ENCODE measurements at regions not wholly inside any gene's neighbourhood (a gene's known extent, or its start where the extent isn't known, plus 50 kb on each side); places are given as distances from the start of the nearest gene placed in this dataset.

GRCh38 chr5:167160388-167160787, 1131.1 kb upstream of the WWC1 start:
- no peak for TF ChIP-seq CTCF (IDR thresholded peaks at IDR 0.05)

- TF ChIP-seq CTCF (IDR thresholded peaks at IDR 0.05), result no peak
Measured at GRCh38 chr5:167166696-167167095, 1124.7 kb upstream of the WWC1 start.

- TF ChIP-seq CTCF (IDR thresholded peaks at IDR 0.05), result no peak
Measured at GRCh38 chr5:167167191-167167795, 1124.2 kb upstream of the WWC1 start.

GRCh38 chr5:167168971-167169370, 1122.5 kb upstream of the WWC1 start:
- no peak for TF ChIP-seq CTCF (IDR thresholded peaks at IDR 0.05)

GRCh38 chr5:167171056-167171455, 1120.4 kb upstream of the WWC1 start:
- no peak for TF ChIP-seq CTCF (IDR thresholded peaks at IDR 0.05)

GRCh38 chr5:167177736-167178135, 1113.7 kb upstream of the WWC1 start:
- TF ChIP-seq CTCF (IDR thresholded peaks at IDR 0.05), result no peak

- TF ChIP-seq CTCF (IDR thresholded peaks at IDR 0.05), result no peak
Measured at GRCh38 chr5:167180906-167181305, 1110.5 kb upstream of the WWC1 start.

GRCh38 chr5:167205881-167206280, 1085.6 kb upstream of the WWC1 start:
- no peak for TF ChIP-seq CTCF (IDR thresholded peaks at IDR 0.05)

Data from LNCAP (cell line).